ENCODE measurements at regions not wholly inside any gene's neighbourhood (a gene's known extent, or its start where the extent isn't known, plus 50 kb on each side); places are given as distances from the start of the nearest gene placed in this dataset.
"Not testable (repeated sequence)": the region's sequence is repeated elsewhere in the genome, so short reads cannot be mapped to it uniquely, and the experiment has no call there.

- ATAC-seq; H3K27me3 ChIP-seq (ENCODE audit: control insufficient read depth, insufficient read depth); H3K9me3 ChIP-seq (ENCODE audit: control insufficient read depth, low read length); DNase-seq; H3K27ac ChIP-seq (ENCODE audit: low read length); H3K4me3 ChIP-seq (ENCODE audit: low read length); H3K4me1 ChIP-seq (ENCODE audit: control insufficient read depth, insufficient read depth, low read length); intact Hi-C loops (cut with DNase I): not testable (repeated sequence)
- WGBS, result 23% methylated on average over 4 of the region's 4 CpGs
Measured at GRCh38 chr7:15054304-15054703, 151.8 kb upstream of the DGKB start.

- Histone ChIP-seq H3K9me3 (ENCODE audit: control insufficient read depth, low read length) (no peaks in the 10 kb centered on the region), H3K27me3 (ENCODE audit: control insufficient read depth, insufficient read depth) (no peaks in the 10 kb centered on the region), H3K27ac (ENCODE audit: low read length) (no peak overlapping the region), H3K4me3 (ENCODE audit: low read length) (no peak overlapping the region), H3K4me1 (ENCODE audit: control insufficient read depth, insufficient read depth, low read length) (no peaks in the 10 kb centered on the region)
- intact Hi-C loops (cut with DNase I), result no loop called here
- WGBS, result 96% methylated on average over 1 of the region's 1 CpG
- ATAC-seq (no peak), DNase-seq (no peak)
Measured at GRCh38 chr7:15049157-15049556, 146.6 kb upstream of the DGKB start.

DNA sequence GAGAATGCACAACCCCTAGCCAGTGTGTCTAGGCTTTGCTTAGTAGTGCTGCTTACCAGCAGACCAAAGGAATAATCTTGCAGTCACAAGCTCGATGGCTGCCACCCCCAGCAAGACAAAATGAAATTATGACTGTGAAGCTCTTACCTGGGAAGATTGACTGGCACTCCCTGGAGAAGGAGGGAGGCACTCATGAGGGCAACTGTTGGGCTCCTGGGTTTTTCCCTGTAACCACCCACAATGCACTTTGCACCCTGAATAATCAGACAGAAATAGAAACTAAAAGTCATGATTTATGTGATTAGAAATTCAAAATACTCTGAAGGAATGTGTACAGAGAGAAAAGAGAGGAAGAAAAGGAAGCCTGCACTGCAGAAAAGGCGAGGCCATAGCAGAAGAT, 144.3 kb upstream of the DGKB start:
- 69% methylated on average over 2 of the region's 2 CpGs for WGBS

GRCh38 chr7:15043931-15044330, 141.4 kb upstream of the DGKB start:
- Histone ChIP-seq H3K27me3 (ENCODE audit: control insufficient read depth, insufficient read depth) (no peaks in the 10 kb centered on the region), H3K27ac (ENCODE audit: low read length) (no peak overlapping the region), H3K4me1 (ENCODE audit: control insufficient read depth, insufficient read depth, low read length) (no peaks in the 10 kb centered on the region), H3K9me3 (ENCODE audit: control insufficient read depth, low read length) (no peaks in the 10 kb centered on the region), H3K4me3 (ENCODE audit: low read length) (no peak overlapping the region)
- intact Hi-C loops (cut with DNase I), result no loop called here
- no peak for DNase-seq
- WGBS, result 61% methylated on average over 6 of the region's 6 CpGs
- ATAC-seq, result no peak

More for the DNA sequence above, 144.3 kb upstream of the DGKB start:
- Histone ChIP-seq H3K4me1 (ENCODE audit: control insufficient read depth, insufficient read depth, low read length) (no peaks in the 10 kb centered on the region), H3K4me3 (ENCODE audit: low read length) (no peak overlapping the region), H3K27ac (ENCODE audit: low read length) (no peak overlapping the region), H3K27me3 (ENCODE audit: control insufficient read depth, insufficient read depth) (no peaks in the 10 kb centered on the region), H3K9me3 (ENCODE audit: control insufficient read depth, low read length) (no peaks in the 10 kb centered on the region)
- DNase-seq (no peak), ATAC-seq (no peak)
- intact Hi-C loops (cut with DNase I), result no loop called here

DNA sequence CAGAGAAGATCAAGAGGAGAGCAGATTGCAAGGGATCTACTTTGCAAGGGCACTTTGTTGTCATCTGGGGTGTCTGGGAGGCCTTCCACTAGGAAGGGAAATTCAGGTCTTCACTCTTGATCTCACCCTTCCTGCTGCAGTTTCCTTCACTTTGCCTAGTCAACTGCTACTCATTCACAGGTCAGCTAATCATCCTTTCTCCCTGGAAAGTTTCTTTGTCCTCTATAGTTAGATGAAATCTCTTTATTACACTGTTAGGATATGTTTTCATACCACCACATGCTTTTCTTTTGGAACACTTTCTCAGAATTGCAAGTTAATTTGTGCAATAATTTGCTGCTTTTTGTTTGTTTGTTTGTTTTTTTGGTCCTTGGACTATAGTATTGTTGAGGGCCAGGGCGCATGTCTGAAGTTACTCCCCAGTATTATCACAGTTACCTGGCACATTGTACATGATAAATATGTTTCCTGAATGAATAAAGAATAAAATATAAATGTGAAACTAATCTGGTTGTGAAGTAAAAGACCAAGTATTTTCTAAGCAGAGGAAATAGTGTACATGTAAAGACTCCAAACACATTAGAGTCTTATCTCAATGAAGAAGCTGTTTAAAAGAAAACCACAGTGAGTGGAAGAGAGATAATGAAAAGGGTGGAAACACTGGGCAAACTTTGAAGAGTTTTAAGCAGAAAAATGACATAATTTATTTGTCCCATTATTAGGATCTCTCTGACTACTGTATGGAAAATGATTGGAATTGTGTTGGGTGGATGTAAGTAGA, 139.9 kb upstream of the DGKB start:
- DNase-seq, result no peak
- H3K27ac ChIP-seq (ENCODE audit: low read length), result no peak overlapping the region
- H3K27me3 ChIP-seq (ENCODE audit: control insufficient read depth, insufficient read depth), result no peaks in the 10 kb centered on the region
- no peak for ATAC-seq
- H3K4me3 ChIP-seq (ENCODE audit: low read length), result no peak overlapping the region
- H3K9me3 ChIP-seq (ENCODE audit: control insufficient read depth, low read length), result no peaks in the 10 kb centered on the region
- H3K4me1 ChIP-seq (ENCODE audit: control insufficient read depth, insufficient read depth, low read length), result no peaks in the 10 kb centered on the region
- 77% methylated on average over 1 of the region's 1 CpG for WGBS
- intact Hi-C loops (cut with DNase I), result no loop called here

GRCh38 chr7:15041226-15041625, 138.7 kb upstream of the DGKB start:
- no peaks in the 10 kb centered on the region for H3K4me1 ChIP-seq (ENCODE audit: control insufficient read depth, insufficient read depth, low read length)
- WGBS, result 58% methylated on average over 5 of the region's 5 CpGs

GRCh38 chr7:15035814-15036213, 133.3 kb upstream of the DGKB start:
- DNase-seq, result no peak
- no peaks in the 10 kb centered on the region for H3K27me3 ChIP-seq (ENCODE audit: control insufficient read depth, insufficient read depth)
- intact Hi-C loops (cut with DNase I), result no loop called here
- WGBS, result 90% methylated on average over 2 of the region's 2 CpGs
- H3K4me1 ChIP-seq (ENCODE audit: control insufficient read depth, insufficient read depth, low read length), result no peaks in the 10 kb centered on the region
- H3K9me3 ChIP-seq (ENCODE audit: control insufficient read depth, low read length), result no peaks in the 10 kb centered on the region
- no peak overlapping the region for H3K27ac ChIP-seq (ENCODE audit: low read length)
- H3K4me3 ChIP-seq (ENCODE audit: low read length), result no peak overlapping the region
- ATAC-seq, result no peak

More at GRCh38 chr7:15041226-15041625, 138.7 kb upstream of the DGKB start:
- DNase-seq, result no peak
- Histone ChIP-seq H3K9me3 (ENCODE audit: control insufficient read depth, low read length) (no peaks in the 10 kb centered on the region), H3K27ac (ENCODE audit: low read length) (no peak overlapping the region), H3K4me3 (ENCODE audit: low read length) (no peak overlapping the region), H3K27me3 (ENCODE audit: control insufficient read depth, insufficient read depth) (no peaks in the 10 kb centered on the region)
- no peak for ATAC-seq
- intact Hi-C loops (cut with DNase I), result no loop called here

GRCh38 chr7:15033039-15033438, 130.5 kb upstream of the DGKB start:
- Histone ChIP-seq H3K4me3 (ENCODE audit: low read length) (no peak overlapping the region), H3K4me1 (ENCODE audit: control insufficient read depth, insufficient read depth, low read length) (no peaks in the 10 kb centered on the region), H3K27ac (ENCODE audit: low read length) (no peak overlapping the region), H3K9me3 (ENCODE audit: control insufficient read depth, low read length) (no peaks in the 10 kb centered on the region), H3K27me3 (ENCODE audit: control insufficient read depth, insufficient read depth) (no peaks in the 10 kb centered on the region)
- WGBS, result 58% methylated on average over 2 of the region's 2 CpGs
- intact Hi-C loops (cut with DNase I), result no loop called here
- DNase-seq, result no peak
- no peak for ATAC-seq

DNA sequence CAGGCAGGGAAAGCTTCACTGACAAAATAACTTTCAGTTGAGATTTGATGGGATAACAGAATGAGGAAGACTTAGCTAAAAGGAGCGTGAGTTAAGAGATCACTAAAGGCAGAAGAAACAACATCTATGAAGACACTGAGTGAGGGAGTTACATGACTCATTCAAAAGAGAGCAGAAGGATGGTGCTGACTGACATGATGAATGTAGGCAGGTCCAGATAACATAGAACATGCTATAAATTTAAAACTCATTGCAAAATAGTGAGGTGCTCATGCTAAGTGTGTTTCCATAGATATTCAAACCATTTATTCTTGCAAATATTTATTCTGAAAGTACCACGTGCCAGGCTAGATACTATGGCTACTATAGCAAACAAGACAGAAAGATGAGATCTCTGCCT, 116.4 kb upstream of the DGKB start:
- Histone ChIP-seq H3K27me3 (ENCODE audit: control insufficient read depth, insufficient read depth) (no peaks in the 10 kb centered on the region), H3K27ac (ENCODE audit: low read length) (no peak overlapping the region), H3K4me3 (ENCODE audit: low read length) (no peak overlapping the region), H3K4me1 (ENCODE audit: control insufficient read depth, insufficient read depth, low read length) (no peaks in the 10 kb centered on the region), H3K9me3 (ENCODE audit: control insufficient read depth, low read length) (no peaks in the 10 kb centered on the region)
- DNase-seq, result no peak
- intact Hi-C loops (cut with DNase I), result loop anchor here in 3 of 4 donors (5.0 to 10.0 kb wide), 2 partner anchors 184 to 302 kb away; no protein-coding TSS in a partner anchor
- 40% methylated on average over 2 of the region's 2 CpGs for WGBS
- no peak for ATAC-seq

GRCh38 chr7:15016766-15017165, 114.2 kb upstream of the DGKB start:
- Histone ChIP-seq H3K9me3 (ENCODE audit: control insufficient read depth, low read length) (no peaks in the 10 kb centered on the region), H3K4me3 (ENCODE audit: low read length) (no peak overlapping the region), H3K27me3 (ENCODE audit: control insufficient read depth, insufficient read depth) (no peaks in the 10 kb centered on the region), H3K4me1 (ENCODE audit: control insufficient read depth, insufficient read depth, low read length) (no peaks in the 10 kb centered on the region), H3K27ac (ENCODE audit: low read length) (no peak overlapping the region)
- 59% methylated on average over 2 of the region's 2 CpGs for WGBS
- intact Hi-C loops (cut with DNase I), result loop anchor here in 3 of 4 donors (5.0 to 10.0 kb wide), 2 partner anchors 182 to 299 kb away; no protein-coding TSS in a partner anchor
- ATAC-seq (no peak), DNase-seq (no peak)

DNA sequence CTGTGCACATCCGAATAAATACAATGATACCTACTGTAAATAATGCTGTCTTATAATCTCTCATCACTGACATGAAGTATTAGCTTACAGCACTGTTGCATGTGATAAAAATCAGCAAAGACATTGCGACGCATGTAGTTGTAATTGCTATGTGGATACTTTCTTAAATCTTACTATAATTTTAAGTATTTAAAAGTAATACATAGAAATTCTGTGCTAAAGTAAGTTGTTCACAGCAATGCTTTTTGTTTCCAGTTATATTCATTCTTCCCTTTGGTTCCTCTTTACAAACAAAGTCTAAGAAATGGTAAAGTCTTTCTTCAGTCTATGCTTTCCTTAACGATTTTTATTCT, 113.7 kb upstream of the DGKB start:
- Histone ChIP-seq H3K4me1 (ENCODE audit: control insufficient read depth, insufficient read depth, low read length) (no peaks in the 10 kb centered on the region), H3K4me3 (ENCODE audit: low read length) (no peak overlapping the region), H3K27ac (ENCODE audit: low read length) (no peak overlapping the region), H3K9me3 (ENCODE audit: control insufficient read depth, low read length) (no peaks in the 10 kb centered on the region), H3K27me3 (ENCODE audit: control insufficient read depth, insufficient read depth) (no peaks in the 10 kb centered on the region)
- no peak for ATAC-seq
- intact Hi-C loops (cut with DNase I), result loop anchor here in 3 of 4 donors (5.0 to 10.0 kb wide), 2 partner anchors 181 to 299 kb away; no protein-coding TSS in a partner anchor
- no peak for DNase-seq
- WGBS, result 26% methylated on average over 4 of the region's 4 CpGs

Data from right cardiac atrium (tissue), 5 donors.